Stimulated activated CD8-positive, alpha-beta memory T cell treated with anti-CD3 and anti-CD28 coated beads, Interleukin-7, amount 100 ng/mL, for 1 hour (primary cell): ENCODE measurements at regions not wholly inside any gene's neighbourhood (a gene's known extent, or its start where the extent isn't known, plus 50 kb on each side); places are given as distances from the start of the nearest gene placed in this dataset.

Source experiments
- DNase-seq, 2 donors: peaks; one replicate each; pipeline ENCODE4 v3.0.0-alpha.2; 2020; ENCODE audit warnings: low read depth in 2 of 2

- no peak for DNase-seq
Measured at GRCh38 chr22:22076932-22077703, 94.5 kb upstream of the TOP3B start.

- DNase-seq: no peak
Measured at GRCh38 chr22:22076361-22076760, 93.8 kb upstream of the TOP3B start.

GRCh38 chr22:22075382-22076163 is 93.0 kb upstream of the TOP3B start:
- DNase-seq: no peak

GRCh38 chr22:22074634-22075381 is 92.2 kb upstream of the TOP3B start:
- no peak for DNase-seq

- DNase-seq: no peak
Measured at GRCh38 chr22:22073769-22074561, 91.4 kb upstream of the TOP3B start.

- DNase-seq: no peak
Measured at GRCh38 chr22:22072169-22072836, 89.7 kb upstream of the TOP3B start.

- DNase-seq: no peak
Measured at GRCh38 chr22:22071455-22071854, 88.9 kb upstream of the TOP3B start.

GRCh38 chr22:22070371-22070824 is 87.8 kb upstream of the TOP3B start:
- DNase-seq: no peak

- no peak for DNase-seq
Measured at GRCh38 chr22:22069450-22070370, 87.1 kb upstream of the TOP3B start.

GRCh38 chr22:22068657-22069056 is 86.1 kb upstream of the TOP3B start:
- no peak for DNase-seq

- DNase-seq: no peak
Measured at GRCh38 chr22:22068025-22068424, 85.4 kb upstream of the TOP3B start.

- no peak for DNase-seq
Measured at GRCh38 chr22:22067192-22067591, 84.6 kb upstream of the TOP3B start.

- DNase-seq: no peak
Measured at GRCh38 chr22:22064580-22064979, 82.0 kb upstream of the TOP3B start.

GRCh38 chr22:22062306-22062793 is 79.8 kb upstream of the TOP3B start:
- DNase-seq: no peak

GRCh38 chr22:22061085-22062077 is 78.8 kb upstream of the TOP3B start:
- DNase-seq: no peak

GRCh38 chr22:22060200-22061084 is 77.9 kb upstream of the TOP3B start:
- peak in 1 of 2 donors; percentile 15 for DNase-seq

GRCh38 chr22:22059291-22060002 is 76.9 kb upstream of the TOP3B start:
- DNase-seq: no peak
